Transverse colon (tissue), 4 donors: ENCODE measurements at regions not wholly inside any gene's neighbourhood (a gene's known extent, or its start where the extent isn't known, plus 50 kb on each side); places are given as distances from the start of the nearest gene placed in this dataset.

Experiments used
- DNase-seq: peaks from one replicate; pipeline ENCODE4 v3.0.0-alpha.2; 2019
- H3K27ac ChIP-seq, 4 donors: fragments of 200-600 bp; sonication (generic); 2 replicates each; pipeline ENCODE4 v1.5.1; 2016 to 2018; ENCODE audit warnings: inconsistent platforms in 4 of 4
- H3K27me3 ChIP-seq: fragments of 200-600 bp; sonication (generic); 2 replicates; pipeline ENCODE4 v1.5.1; 2017; ENCODE audit warnings: inconsistent platforms
- H3K36me3 ChIP-seq, 4 donors: fragments of 200-600 bp; sonication (generic); 2 replicates each; pipeline ENCODE4 v1.5.1; 2017 to 2019; ENCODE audit warnings: inconsistent platforms in 4 of 4
- H3K4me1 ChIP-seq, 4 donors: fragments of 200-600 bp; sonication (generic); 2 replicates each; pipeline ENCODE4 v1.5.1; 2017 to 2020; ENCODE audit warnings: inconsistent platforms in 4 of 4
- H3K4me3 ChIP-seq, 4 donors: fragments of 200-600 bp; sonication (generic); 1 replicate in 1 of 4; 2 replicates in 3 of 4; pipeline versions ENCODE4 v1.5.1 to v1.6.1; 2017 to 2019; ENCODE audit warnings: inconsistent platforms in 4 of 4
- H3K9me3 ChIP-seq, 2 donors: fragments of 200-600 bp; sonication (generic); 2 replicates each; pipeline ENCODE4 v1.5.1; 2017 to 2019; ENCODE audit warnings: inconsistent platforms in 2 of 2
- EP300 ChIP-seq: sonication (generic); formaldehyde crosslinking; IDR thresholded peaks from one replicate; pipeline ENCODE4 v1.6.1; 2017; ENCODE audit warnings: antibody characterized with exemption, low read depth
- POLR2A ChIP-seq: fragments of 450-650 bp; IDR thresholded peaks from one replicate; pipeline ENCODE4 v1.6.1; 2016; ENCODE audit warnings: antibody characterized with exemption, mild to moderate bottlenecking, moderate library complexity
- POLR2AphosphoS5 ChIP-seq, 3 donors: sonication (generic); formaldehyde crosslinking; IDR thresholded peaks; one replicate each; pipeline ENCODE4 v1.6.1; 2016; ENCODE audit warnings: antibody characterized with exemption in 3 of 3
- WGBS, 2 donors: methylation state at CpG; one replicate each; pipeline ENCODE4 v1.1.5; 2018; ENCODE audit warnings: low coverage in 1 of 2; 5-methylcytosine and 5-hydroxymethylcytosine counted together
- in situ Hi-C, 4 donors: fragments of 200-750 bp; cut with MboI; loops; one replicate each; pipeline versions ENCODE4 v1.15.0 to v1.15.1; 2017; ENCODE audit warnings: low sequenced_read_pairs in 3 of 4, low pct_ligation_motif_present in 1 of 4, low pct_unique_long_range_greater_than_20kb in 1 of 4
- intact Hi-C: fragments of 100-400 bp; cut with DNase I; formaldehyde crosslinking; loops from one replicate; pipeline ENCODE4 v1.15.1; 2023; ENCODE audit warnings: low total_unique reads
- TF ChIP-seq, protein P1 (sequence below), 5 experiments: fragments of 200-600 bp in 3 of 5; fragments of 450-650 bp in 2 of 5; sonication (generic) in 3 of 5; IDR thresholded peaks; 1 replicate in 2 of 5; 2 replicates in 3 of 5; pipeline ENCODE4 v1.5.1; 2016 to 2017; ENCODE audit warnings: antibody characterized with exemption in 5 of 5, inconsistent platforms in 3 of 5, mild to moderate bottlenecking in 2 of 5, moderate library complexity in 1 of 5

DNA sequence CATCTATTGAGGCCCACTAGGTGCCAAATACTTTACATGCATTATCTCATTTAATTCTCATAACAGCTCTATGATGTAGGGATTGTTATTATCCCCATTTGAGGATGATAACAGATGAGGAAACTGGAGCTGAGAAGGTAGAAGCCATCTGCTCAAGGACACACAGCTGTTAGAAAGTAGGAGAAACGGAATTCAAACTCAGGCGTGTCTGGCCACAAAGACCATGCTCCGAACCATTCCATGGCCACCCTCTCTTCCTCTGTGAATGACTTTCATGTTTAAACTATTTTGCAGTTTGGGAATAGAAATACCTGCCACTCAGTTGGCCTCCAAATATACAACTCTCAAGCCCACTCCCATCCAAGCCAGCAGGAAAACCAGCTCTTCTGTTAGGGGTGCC lies 87.6 kb upstream of the ANKRD55 start:
- Histone ChIP-seq H3K27me3 (no peaks in the 10 kb centered on the region), H3K9me3 (no peaks in the 10 kb centered on the region), H3K4me3 (no peak overlapping the region), H3K4me1 (peaks cover 0 to 5% (median 0%) of the 10 kb centered on the region in 4 donors), H3K36me3 (no peaks in the 10 kb centered on the region), H3K27ac (no peak overlapping the region)
- intact Hi-C loops (no loop called here), in situ Hi-C loops (no loop called here)
- TF ChIP-seq, protein P1, sequence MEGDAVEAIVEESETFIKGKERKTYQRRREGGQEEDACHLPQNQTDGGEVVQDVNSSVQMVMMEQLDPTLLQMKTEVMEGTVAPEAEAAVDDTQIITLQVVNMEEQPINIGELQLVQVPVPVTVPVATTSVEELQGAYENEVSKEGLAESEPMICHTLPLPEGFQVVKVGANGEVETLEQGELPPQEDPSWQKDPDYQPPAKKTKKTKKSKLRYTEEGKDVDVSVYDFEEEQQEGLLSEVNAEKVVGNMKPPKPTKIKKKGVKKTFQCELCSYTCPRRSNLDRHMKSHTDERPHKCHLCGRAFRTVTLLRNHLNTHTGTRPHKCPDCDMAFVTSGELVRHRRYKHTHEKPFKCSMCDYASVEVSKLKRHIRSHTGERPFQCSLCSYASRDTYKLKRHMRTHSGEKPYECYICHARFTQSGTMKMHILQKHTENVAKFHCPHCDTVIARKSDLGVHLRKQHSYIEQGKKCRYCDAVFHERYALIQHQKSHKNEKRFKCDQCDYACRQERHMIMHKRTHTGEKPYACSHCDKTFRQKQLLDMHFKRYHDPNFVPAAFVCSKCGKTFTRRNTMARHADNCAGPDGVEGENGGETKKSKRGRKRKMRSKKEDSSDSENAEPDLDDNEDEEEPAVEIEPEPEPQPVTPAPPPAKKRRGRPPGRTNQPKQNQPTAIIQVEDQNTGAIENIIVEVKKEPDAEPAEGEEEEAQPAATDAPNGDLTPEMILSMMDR (IDR thresholded peaks at IDR 0.05): no peak
- no peak for TF ChIP-seq EP300
- no peak for TF ChIP-seq POLR2A
- no peak for TF ChIP-seq POLR2AphosphoS5 (IDR thresholded peaks at IDR 0.05)
- no peak for DNase-seq
- 88 to 95% methylated on average over 3 of the region's 3 CpGs for WGBS, 2 donors

DNA sequence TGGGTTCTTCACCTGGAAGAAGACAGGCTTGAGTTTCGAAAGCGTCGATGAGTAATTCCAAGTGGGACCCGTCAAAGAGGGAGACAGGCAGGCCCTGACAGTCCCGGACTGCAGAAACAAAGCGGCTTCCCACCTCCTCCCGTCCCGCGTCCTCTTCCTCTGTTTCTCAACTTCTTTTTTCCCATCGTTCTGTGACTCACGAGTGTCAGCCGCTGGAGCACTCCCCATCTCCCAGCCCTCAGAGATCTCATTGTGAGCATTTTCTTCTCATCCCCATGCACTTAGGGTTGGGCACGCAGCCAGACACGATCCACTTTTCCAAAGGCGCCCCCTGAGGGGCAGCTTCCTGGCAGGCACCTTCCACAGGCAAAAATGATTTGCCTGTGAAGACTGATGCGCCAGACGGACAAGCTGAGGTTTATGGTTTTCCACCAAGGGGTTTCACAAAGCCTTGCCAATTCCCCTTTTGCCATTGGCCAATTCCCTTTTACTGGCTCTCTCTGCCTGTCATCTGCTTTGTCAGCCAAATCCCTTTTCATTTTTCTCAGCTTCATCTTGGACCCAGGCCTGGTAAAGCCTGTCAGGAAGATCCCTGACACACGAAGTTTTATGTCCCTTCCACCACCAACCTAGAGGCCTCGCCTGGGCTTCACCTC lies 86.5 kb upstream of the ANKRD55 start:
- peak; percentile 9 for DNase-seq
- in situ Hi-C loops (no loop called here), intact Hi-C loops (no loop called here)
- Histone ChIP-seq H3K27me3 (no peaks in the 10 kb centered on the region), H3K27ac (peak overlapping the region in 2 of 4 donors; percentile 10 to 28), H3K4me3 (no peak overlapping the region), H3K36me3 (no peaks in the 10 kb centered on the region), H3K4me1 (peaks cover 0 to 5% (median 0%) of the 10 kb centered on the region in 4 donors), H3K9me3 (no peaks in the 10 kb centered on the region)
- TF ChIP-seq, protein P1 (IDR thresholded peaks at IDR 0.05): no peak
- TF ChIP-seq EP300 (no peak), POLR2AphosphoS5 (IDR thresholded peaks at IDR 0.05) (no peak), POLR2A (no peak)
- WGBS, 2 donors: 65 to 88% methylated on average over 2 to 19 of the region's 19 CpGs

DNA sequence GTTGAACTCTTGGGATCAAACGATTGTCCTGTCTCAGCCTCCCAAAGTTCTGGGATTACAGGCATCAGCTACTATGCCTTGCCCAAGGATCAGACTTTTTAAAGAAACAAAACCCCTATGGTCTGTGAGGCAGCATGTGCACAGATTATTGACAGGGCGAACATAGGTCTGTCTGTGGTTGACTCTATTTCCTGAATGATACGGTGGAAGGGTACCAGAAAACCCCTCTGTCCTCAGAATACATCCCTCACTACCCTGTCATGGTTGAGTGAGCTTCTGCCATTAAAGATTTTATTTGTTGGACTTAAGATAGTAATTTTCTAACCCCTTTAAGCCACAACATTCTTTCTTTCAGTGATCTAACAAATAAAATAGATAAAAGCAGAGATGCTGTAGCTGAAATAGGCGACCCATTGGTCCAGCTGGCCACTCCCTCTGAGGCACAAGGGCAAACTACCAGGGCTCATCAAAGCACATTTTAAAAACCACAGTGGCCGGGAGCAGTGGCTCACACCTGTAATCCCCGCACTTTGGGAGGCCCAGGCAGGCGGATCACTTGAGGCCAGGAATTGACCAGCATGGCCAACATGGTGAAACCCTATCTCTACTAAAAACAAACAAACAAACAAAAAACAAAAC lies 84.9 kb upstream of the ANKRD55 start:
- Histone ChIP-seq H3K4me1 (peaks cover 0 to 5% (median 0%) of the 10 kb centered on the region in 4 donors), H3K36me3 (no peaks in the 10 kb centered on the region), H3K27me3 (no peaks in the 10 kb centered on the region), H3K9me3 (no peaks in the 10 kb centered on the region), H3K27ac (no peak overlapping the region), H3K4me3 (no peak overlapping the region)
- TF ChIP-seq, protein P1 (IDR thresholded peaks at IDR 0.05): no peak
- TF ChIP-seq EP300: no peak
- no peak for TF ChIP-seq POLR2A
- no peak for TF ChIP-seq POLR2AphosphoS5 (IDR thresholded peaks at IDR 0.05)
- in situ Hi-C loops (no loop called here), intact Hi-C loops (no loop called here)
- 49 to 81% methylated on average over 3 to 7 of the region's 7 CpGs for WGBS, 2 donors
- no peak for DNase-seq

DNA sequence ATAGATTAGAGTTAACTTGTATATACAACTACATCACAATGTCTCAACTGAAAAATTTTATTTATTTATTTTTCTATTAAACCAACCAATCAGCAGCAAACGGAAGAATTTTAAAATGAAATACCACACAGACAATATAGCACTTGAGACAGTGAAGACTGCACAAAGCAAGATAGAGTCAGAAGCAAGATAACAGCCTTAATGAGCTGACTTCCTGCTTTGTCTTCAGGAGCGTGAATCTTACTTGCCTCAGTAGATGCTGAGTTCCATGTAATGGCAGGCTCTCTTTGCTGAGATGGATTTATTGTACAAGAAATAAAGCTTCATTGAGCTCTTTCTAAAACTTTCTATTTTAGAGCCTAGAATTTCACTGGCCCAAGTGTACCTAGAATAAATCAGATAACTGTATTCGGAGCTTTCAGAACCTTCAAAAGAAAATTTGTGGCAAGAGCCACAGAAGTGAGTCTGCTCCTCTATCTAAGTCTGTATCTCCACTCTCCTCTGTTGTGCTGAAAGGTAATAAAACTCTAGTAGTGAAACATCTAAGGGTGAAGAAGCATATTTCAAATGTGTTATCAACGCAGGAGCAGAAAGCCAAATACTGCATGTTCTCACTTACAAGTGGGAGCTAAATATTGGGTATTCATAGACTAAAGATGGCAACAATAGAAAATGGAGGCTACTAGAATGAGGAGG lies 83.3 kb upstream of the ANKRD55 start:
- H3K4me1 ChIP-seq: peaks cover 0 to 5% (median 0%) of the 10 kb centered on the region in 4 donors
- no peaks in the 10 kb centered on the region for H3K27me3 ChIP-seq
- TF ChIP-seq, protein P1 (IDR thresholded peaks at IDR 0.05): no peak
- TF ChIP-seq POLR2A (no peak), POLR2AphosphoS5 (IDR thresholded peaks at IDR 0.05) (no peak), EP300 (no peak)
- 87 to 88% methylated on average over 4 of the region's 4 CpGs for WGBS, 2 donors
- intact Hi-C loops: no loop called here
- in situ Hi-C loops: no loop called here
- no peaks in the 10 kb centered on the region for H3K9me3 ChIP-seq
- no peaks in the 10 kb centered on the region for H3K36me3 ChIP-seq
- no peak overlapping the region for H3K27ac ChIP-seq
- H3K4me3 ChIP-seq: no peak overlapping the region
- DNase-seq: no peak
